GM12878 (cell line): ENCODE measurements at regions not wholly inside any gene's neighbourhood (a gene's known extent, or its start where the extent isn't known, plus 50 kb on each side); places are given as distances from the start of the nearest gene placed in this dataset.

Experiments
- ATAC-seq: fragments of 200-7000 bp; cut with Tn5 transposase; 3 replicates; pipeline ENCODE4 v1.9.1; 2020; ENCODE audit warnings: mild to moderate bottlenecking, moderate library complexity
- BruUV-seq: library from RNA; stranded (reverse); fragments of 400-500 nt; replicated peaks from 2 replicates; lab custom pipeline; 2021; lab: Mats Ljungman, UMichigan
- CTCF ChIA-PET: fragments of 300-600 bp; sonication (Branson Sonifier 250); formaldehyde crosslinking; extraction: SDS; loops from one replicate; lab custom pipeline; 2021; ENCODE audit warnings: inconsistent platforms; lab: Yijun Ruan, JAX
- POLR2A ChIA-PET: fragments of 350-600 bp; formaldehyde crosslinking; extraction: SDS; loops from one replicate; lab custom pipeline; 2021; ENCODE audit warnings: inconsistent platforms; lab: Charles Lee
- RAD21 ChIA-PET: fragments of 300-600 bp; sonication (Branson Sonifier 250); formaldehyde crosslinking; loops from one replicate; lab custom pipeline; 2023; ENCODE audit warnings: antibody characterized with exemption; ENCODE audit not compliant: unreplicated experiment; lab: Charles Lee
- SMC1A ChIA-PET: fragments of 300-600 bp; sonication (Branson Sonifier 250); formaldehyde crosslinking; loops from one replicate; lab custom pipeline; 2023; ENCODE audit not compliant: unreplicated experiment, uncharacterized antibody; lab: Charles Lee
- DNase-seq: peaks from one replicate; pipeline ENCODE4 v3.0.0-alpha.2; 2011; ENCODE audit warnings: low read depth, low spot score
- FAIRE-seq: peaks from 3 replicates; lab custom pipeline; 2011; peaks lifted over from hg19 to GRCh38; lab: Jason Lieb, UNC
- H2AFZ ChIP-seq: 2 replicates; pipeline ENCODE4 v1.6.0; 2011; ENCODE audit warnings: low read depth, low read length, control low read depth; ENCODE audit not compliant: control insufficient read depth
- H3K27ac ChIP-seq: 2 replicates; pipeline ENCODE4 v1.5.1; 2011; ENCODE audit warnings: control low read depth; ENCODE audit not compliant: control insufficient read depth, insufficient read depth
- H3K27me3 ChIP-seq, 2 experiments: replicated peaks in 1 of 2; 2 replicates each; pipeline versions ENCODE4 v1.6.0 to v1.6.1; 2011; ENCODE audit warnings: low read length in 1 of 2; ENCODE audit not compliant: control insufficient read depth in 2 of 2, insufficient read depth in 2 of 2
- H3K36me3 ChIP-seq, 2 experiments: 2 replicates each; pipeline ENCODE4 v1.5.1; 2011; ENCODE audit warnings: low read length in 1 of 2; ENCODE audit not compliant: control insufficient read depth in 2 of 2, insufficient read depth in 2 of 2
- H3K4me1 ChIP-seq: 2 replicates; pipeline ENCODE4 v1.6.1; 2011; ENCODE audit warnings: mild to moderate bottlenecking, low read length, moderate library complexity, mixed read lengths; ENCODE audit not compliant: control insufficient read depth, insufficient read depth
- H3K4me2 ChIP-seq: 2 replicates; pipeline ENCODE4 v1.6.0; 2011; ENCODE audit warnings: control low read depth; ENCODE audit not compliant: control insufficient read depth, insufficient read depth
- H3K4me3 ChIP-seq: fragments of 200-600 bp; sonication (generic); 2 replicates; pipeline ENCODE4 v1.5.1; 2016
- H3K79me2 ChIP-seq: 2 replicates; pipeline ENCODE4 v1.6.0; 2011; ENCODE audit warnings: low read length; ENCODE audit not compliant: control insufficient read depth, insufficient read depth
- H3K9ac ChIP-seq: 2 replicates; pipeline ENCODE4 v1.8.0; 2011; ENCODE audit warnings: low read length, control low read depth, mixed read lengths; ENCODE audit not compliant: control insufficient read depth, insufficient read depth
- H3K9me3 ChIP-seq: replicated peaks from 3 replicates; pipeline ENCODE4 v1.5.1; 2011; ENCODE audit warnings: mild to moderate bottlenecking, low read length; ENCODE audit not compliant: control insufficient read depth, insufficient read depth
- H4K20me1 ChIP-seq: 2 replicates; pipeline ENCODE4 v1.6.0; 2011; ENCODE audit not compliant: control insufficient read depth, insufficient read depth
- FOXK2 ChIP-seq: fragments of 450-650 bp; IDR thresholded peaks from 2 replicates; pipeline ENCODE4 v1.6.1; 2017; ENCODE audit warnings: mild to moderate bottlenecking, moderate library complexity
- POLR2A ChIP-seq: IDR thresholded peaks from 2 replicates; pipeline ENCODE4 v1.6.1; 2011; ENCODE audit warnings: low read depth, mild to moderate bottlenecking, low read length
- SIX5 ChIP-seq: IDR thresholded peaks from 2 replicates; pipeline ENCODE4 v1.6.1; 2011; ENCODE audit warnings: mild to moderate bottlenecking, low read depth, low read length, moderate library complexity; ENCODE audit not compliant: severe bottlenecking
- TAF1 ChIP-seq: IDR thresholded peaks from 2 replicates; pipeline ENCODE4 v1.6.1; 2011; ENCODE audit warnings: mild to moderate bottlenecking, low read depth, low read length, borderline replicate concordance
- WGBS: methylation state at CpG from one replicate; pipeline ENCODE4 v1.1.6; 2016; ENCODE audit warnings: low lambda C conversion rate; ENCODE audit not compliant: insufficient replicate concordance, insufficient coverage; ENCODE audit errors: missing lambda C conversion rate; 5-methylcytosine and 5-hydroxymethylcytosine counted together
- in situ Hi-C: fragments of 300-500 bp; cut with MboI; formaldehyde crosslinking; loops from 9 replicates; pipeline ENCODE4 v1.14.3; 2018; ENCODE audit warnings: mixed read lengths
- intact Hi-C: fragments of 100-400 bp; cut with micrococcal nuclease; formaldehyde crosslinking; loops from one replicate; pipeline ENCODE4 v1.14.2; 2022; ENCODE audit not compliant: unreplicated experiment
- TF ChIP-seq, protein P1 (sequence below): IDR thresholded peaks from 2 replicates; pipeline ENCODE4 v1.6.1; 2011; ENCODE audit warnings: mild to moderate bottlenecking, low read depth, low read length, moderate library complexity; ENCODE audit not compliant: insufficient replicate concordance
- TF ChIP-seq, protein P2 (sequence below): fragments of 450-650 bp; IDR thresholded peaks from 2 replicates; pipeline ENCODE4 v1.6.1; 2017; ENCODE audit warnings: mild to moderate bottlenecking, moderate library complexity
- TF ChIP-seq, protein P3 (sequence below): fragments of 450-650 bp; IDR thresholded peaks from 2 replicates; pipeline ENCODE4 v1.6.1; 2017; ENCODE audit warnings: mild to moderate bottlenecking, low read depth, inconsistent platforms; ENCODE audit not compliant: poor library complexity, severe bottlenecking

- no peak for TF ChIP-seq TAF1
- no peak for TF ChIP-seq POLR2A
- TF ChIP-seq, protein P1, sequence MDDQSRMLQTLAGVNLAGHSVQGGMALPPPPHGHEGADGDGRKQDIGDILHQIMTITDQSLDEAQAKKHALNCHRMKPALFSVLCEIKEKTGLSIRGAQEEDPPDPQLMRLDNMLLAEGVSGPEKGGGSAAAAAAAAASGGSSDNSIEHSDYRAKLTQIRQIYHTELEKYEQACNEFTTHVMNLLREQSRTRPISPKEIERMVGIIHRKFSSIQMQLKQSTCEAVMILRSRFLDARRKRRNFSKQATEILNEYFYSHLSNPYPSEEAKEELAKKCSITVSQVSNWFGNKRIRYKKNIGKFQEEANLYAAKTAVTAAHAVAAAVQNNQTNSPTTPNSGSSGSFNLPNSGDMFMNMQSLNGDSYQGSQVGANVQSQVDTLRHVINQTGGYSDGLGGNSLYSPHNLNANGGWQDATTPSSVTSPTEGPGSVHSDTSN: no peak
- no peak for TF ChIP-seq SIX5
- TF ChIP-seq FOXK2: no peak
Measured at GRCh38 chr3:63046152-63046551, 170.9 kb upstream of the CADPS start (continued).

DNA sequence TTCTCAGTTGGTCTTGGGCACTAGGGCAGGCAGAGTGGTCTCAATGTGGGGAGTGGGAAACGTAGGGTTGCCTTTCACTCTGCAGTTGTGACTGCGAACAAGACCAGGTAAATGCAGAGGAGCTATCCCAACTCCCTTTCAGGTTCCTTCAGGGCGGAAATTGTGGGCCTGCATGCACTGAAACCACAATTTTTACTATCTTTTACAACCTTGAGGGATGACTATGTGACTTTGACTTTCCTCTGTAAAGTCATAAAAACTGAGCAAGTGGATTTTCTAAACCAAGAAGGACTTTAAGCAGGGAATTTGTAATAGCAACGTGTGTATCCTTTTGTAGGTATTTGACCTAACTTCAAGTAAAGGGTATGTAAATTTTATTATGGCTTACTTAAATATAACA lies 171.4 kb upstream of the CADPS start:
- no peak overlapping the region for H3K4me3 ChIP-seq
- H3K36me3 ChIP-seq: no peaks in the 10 kb centered on the region
- no peak overlapping the region for H3K27ac ChIP-seq
- H3K9me3 ChIP-seq: no peaks in the 10 kb centered on the region
- RAD21 ChIA-PET: no interaction called here
- no peaks in the 10 kb centered on the region for H4K20me1 ChIP-seq
- no TSS peak for BruUV-seq
- WGBS: 21% methylated on average over 4 of the region's 4 CpGs
- SMC1A ChIA-PET: interaction anchor here (1.0 to 1.4 kb wide), 2 partner anchors 10 to 34 kb away, joined by 3 read pairs; no protein-coding TSS in a partner anchor
- TF ChIP-seq, protein P2, sequence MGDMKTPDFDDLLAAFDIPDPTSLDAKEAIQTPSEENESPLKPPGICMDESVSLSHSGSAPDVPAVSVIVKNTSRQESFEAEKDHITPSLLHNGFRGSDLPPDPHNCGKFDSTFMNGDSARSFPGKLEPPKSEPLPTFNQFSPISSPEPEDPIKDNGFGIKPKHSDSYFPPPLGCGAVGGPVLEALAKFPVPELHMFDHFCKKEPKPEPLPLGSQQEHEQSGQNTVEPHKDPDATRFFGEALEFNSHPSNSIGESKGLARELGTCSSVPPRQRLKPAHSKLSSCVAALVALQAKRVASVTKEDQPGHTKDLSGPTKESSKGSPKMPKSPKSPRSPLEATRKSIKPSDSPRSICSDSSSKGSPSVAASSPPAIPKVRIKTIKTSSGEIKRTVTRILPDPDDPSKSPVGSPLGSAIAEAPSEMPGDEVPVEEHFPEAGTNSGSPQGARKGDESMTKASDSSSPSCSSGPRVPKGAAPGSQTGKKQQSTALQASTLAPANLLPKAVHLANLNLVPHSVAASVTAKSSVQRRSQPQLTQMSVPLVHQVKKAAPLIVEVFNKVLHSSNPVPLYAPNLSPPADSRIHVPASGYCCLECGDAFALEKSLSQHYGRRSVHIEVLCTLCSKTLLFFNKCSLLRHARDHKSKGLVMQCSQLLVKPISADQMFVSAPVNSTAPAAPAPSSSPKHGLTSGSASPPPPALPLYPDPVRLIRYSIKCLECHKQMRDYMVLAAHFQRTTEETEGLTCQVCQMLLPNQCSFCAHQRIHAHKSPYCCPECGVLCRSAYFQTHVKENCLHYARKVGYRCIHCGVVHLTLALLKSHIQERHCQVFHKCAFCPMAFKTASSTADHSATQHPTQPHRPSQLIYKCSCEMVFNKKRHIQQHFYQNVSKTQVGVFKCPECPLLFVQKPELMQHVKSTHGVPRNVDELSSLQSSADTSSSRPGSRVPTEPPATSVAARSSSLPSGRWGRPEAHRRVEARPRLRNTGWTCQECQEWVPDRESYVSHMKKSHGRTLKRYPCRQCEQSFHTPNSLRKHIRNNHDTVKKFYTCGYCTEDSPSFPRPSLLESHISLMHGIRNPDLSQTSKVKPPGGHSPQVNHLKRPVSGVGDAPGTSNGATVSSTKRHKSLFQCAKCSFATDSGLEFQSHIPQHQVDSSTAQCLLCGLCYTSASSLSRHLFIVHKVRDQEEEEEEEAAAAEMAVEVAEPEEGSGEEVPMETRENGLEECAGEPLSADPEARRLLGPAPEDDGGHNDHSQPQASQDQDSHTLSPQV: no peak
- TF ChIP-seq, protein P3, sequence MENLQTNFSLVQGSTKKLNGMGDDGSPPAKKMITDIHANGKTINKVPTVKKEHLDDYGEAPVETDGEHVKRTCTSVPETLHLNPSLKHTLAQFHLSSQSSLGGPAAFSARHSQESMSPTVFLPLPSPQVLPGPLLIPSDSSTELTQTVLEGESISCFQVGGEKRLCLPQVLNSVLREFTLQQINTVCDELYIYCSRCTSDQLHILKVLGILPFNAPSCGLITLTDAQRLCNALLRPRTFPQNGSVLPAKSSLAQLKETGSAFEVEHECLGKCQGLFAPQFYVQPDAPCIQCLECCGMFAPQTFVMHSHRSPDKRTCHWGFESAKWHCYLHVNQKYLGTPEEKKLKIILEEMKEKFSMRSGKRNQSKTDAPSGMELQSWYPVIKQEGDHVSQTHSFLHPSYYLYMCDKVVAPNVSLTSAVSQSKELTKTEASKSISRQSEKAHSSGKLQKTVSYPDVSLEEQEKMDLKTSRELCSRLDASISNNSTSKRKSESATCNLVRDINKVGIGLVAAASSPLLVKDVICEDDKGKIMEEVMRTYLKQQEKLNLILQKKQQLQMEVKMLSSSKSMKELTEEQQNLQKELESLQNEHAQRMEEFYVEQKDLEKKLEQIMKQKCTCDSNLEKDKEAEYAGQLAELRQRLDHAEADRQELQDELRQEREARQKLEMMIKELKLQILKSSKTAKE: no peak
- no peaks in the 10 kb centered on the region for H3K79me2 ChIP-seq
- no peaks in the 10 kb centered on the region for H3K4me1 ChIP-seq
- no peak overlapping the region for H3K9ac ChIP-seq
- CTCF ChIA-PET: no interaction called here
- H3K27me3 ChIP-seq: no peaks in the 10 kb centered on the region
- in situ Hi-C loops: no loop called here
- FAIRE-seq (no peak), ATAC-seq (no peak), DNase-seq (no peak)
- H3K4me2 ChIP-seq: no peak overlapping the region
- POLR2A ChIA-PET: no interaction called here
- intact Hi-C loops: no loop called here
- no peak overlapping the region for H2AFZ ChIP-seq
